BJ (cell line): ENCODE measurements at regions not wholly inside any gene's neighbourhood (a gene's known extent, or its start where the extent isn't known, plus 50 kb on each side); places are given as distances from the start of the nearest gene placed in this dataset.

Source experiments
- CTCF ChIA-PET: fragments of 350-600 bp; formaldehyde crosslinking; extraction: SDS; loops from one replicate; lab custom pipeline; 2021; ENCODE audit warnings: antibody characterized with exemption, inconsistent platforms; lab: Yijun Ruan, JAX
- POLR2A ChIA-PET: fragments of 300-600 bp; sonication (Branson Sonifier 250); formaldehyde crosslinking; extraction: SDS; loops from one replicate; lab custom pipeline; 2021; ENCODE audit warnings: antibody characterized with exemption; lab: Charles Lee
- DNase-seq: peaks from one replicate; pipeline ENCODE4 v3.0.0-alpha.2; 2011; ENCODE audit warnings: low read depth
- H3K27me3 ChIP-seq: 2 replicates; pipeline ENCODE4 v1.6.0; 2011; ENCODE audit warnings: low read length; ENCODE audit not compliant: control insufficient read depth, insufficient read depth
- H3K36me3 ChIP-seq: 2 replicates; pipeline ENCODE4 v1.5.1; 2011; ENCODE audit warnings: low read length; ENCODE audit not compliant: control insufficient read depth, insufficient read depth
- H3K4me3 ChIP-seq: 2 replicates; pipeline ENCODE4 v1.5.1; 2011; ENCODE audit warnings: low read depth, mild to moderate bottlenecking, control low read depth, low read length
- TF ChIP-seq, protein P1 (sequence below): IDR thresholded peaks from 2 replicates; pipeline ENCODE4 v1.5.1; 2011; ENCODE audit warnings: low read depth, mild to moderate bottlenecking, control low read depth, inconsistent platforms, low read length, moderate library complexity; ENCODE audit not compliant: insufficient read depth

DNA sequence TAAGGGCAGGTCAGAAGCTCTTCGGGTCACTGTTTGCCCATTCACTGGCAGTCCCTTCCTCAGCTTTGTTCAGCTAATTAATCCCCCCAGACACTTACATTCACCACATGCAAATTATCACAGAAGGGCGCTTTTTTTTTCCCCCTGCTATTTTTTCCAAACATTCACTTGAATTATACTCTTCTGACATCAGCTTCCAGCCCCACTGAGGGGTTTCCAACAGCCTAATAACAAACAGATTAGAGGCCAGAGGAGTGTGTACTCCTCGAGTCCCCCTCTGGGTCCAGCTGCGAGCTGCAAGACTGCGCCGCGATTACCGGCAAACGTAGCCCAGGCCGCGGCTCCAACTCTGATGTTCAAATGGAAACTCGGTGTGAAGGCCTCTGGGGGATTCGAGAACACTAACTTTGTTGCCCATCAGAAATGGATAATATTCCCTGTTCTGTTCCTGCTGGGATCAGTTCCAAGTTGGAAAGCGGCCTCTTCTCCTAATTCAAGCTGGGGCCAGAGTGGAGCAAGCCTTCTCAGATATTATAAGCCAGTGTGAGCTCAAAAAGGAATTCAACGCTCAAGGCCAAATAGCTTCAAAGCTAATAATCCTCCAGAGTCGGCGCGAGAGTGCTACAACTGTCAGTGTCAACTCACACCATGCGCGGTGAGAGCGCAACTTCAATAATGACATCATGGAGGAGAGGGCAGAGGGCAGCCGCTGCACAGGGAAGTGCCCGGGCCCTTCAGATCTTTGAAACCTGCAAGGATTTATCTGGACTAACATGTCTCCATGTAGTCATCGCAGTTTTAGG, 560.8 kb downstream of the BNC2 start:
- POLR2A ChIA-PET, result no interaction called here
- CTCF ChIA-PET, result interaction anchor here (0.6 to 1.4 kb wide), 6 partner anchors 9 to 101 kb away, joined by 3 to 6 read pairs (median 3); no protein-coding TSS in a partner anchor

DNA sequence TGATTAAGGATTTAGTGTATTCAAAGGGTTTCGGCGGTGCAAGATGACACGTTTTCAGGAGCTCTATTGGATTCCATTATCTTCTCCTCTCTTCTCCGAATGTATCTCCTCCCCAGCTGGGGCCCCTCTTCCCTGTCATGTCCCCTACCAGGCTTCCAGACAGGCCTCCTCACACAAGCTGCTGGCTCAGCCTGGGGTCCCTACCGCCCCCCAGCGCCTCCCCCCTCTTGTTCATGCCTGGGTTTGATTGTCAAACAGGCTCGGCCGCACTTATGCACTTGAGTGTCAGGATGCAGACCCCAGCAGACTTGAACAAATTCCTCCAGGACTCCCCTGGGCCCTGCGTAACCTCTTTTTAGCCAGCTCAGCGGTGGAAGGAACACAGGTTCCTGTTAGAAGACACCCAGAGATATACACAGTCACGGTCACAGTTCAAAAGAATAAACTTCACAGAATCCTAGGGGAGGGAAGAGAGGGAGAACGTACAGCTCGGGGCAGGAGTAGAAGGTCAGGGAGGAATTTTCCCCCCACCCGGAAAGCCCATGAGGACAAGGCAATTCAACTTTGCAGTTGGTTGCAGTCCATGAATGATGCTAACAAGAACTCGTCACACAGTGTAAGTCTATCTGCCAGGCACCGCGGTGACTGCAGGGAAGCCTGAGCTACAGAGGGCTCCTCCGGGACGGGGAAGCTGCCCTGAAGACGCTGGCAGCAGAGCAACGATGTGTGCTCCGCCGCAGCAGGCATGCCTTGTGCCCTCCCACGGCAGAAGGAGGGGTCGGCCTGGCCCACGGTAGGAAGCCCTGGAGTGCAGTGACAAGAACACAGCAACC, 560.0 kb downstream of the BNC2 start:
- H3K27me3 ChIP-seq, result no peaks in the 10 kb centered on the region
- no peak overlapping the region for H3K4me3 ChIP-seq
- POLR2A ChIA-PET, result no interaction called here
- DNase-seq, result no peak
- H3K36me3 ChIP-seq, result no peaks in the 10 kb centered on the region
- TF ChIP-seq, protein P1, sequence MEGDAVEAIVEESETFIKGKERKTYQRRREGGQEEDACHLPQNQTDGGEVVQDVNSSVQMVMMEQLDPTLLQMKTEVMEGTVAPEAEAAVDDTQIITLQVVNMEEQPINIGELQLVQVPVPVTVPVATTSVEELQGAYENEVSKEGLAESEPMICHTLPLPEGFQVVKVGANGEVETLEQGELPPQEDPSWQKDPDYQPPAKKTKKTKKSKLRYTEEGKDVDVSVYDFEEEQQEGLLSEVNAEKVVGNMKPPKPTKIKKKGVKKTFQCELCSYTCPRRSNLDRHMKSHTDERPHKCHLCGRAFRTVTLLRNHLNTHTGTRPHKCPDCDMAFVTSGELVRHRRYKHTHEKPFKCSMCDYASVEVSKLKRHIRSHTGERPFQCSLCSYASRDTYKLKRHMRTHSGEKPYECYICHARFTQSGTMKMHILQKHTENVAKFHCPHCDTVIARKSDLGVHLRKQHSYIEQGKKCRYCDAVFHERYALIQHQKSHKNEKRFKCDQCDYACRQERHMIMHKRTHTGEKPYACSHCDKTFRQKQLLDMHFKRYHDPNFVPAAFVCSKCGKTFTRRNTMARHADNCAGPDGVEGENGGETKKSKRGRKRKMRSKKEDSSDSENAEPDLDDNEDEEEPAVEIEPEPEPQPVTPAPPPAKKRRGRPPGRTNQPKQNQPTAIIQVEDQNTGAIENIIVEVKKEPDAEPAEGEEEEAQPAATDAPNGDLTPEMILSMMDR, result no peak
- CTCF ChIA-PET, result interaction anchor here (0.6 to 1.2 kb wide), 3 partner anchors 11 to 28 kb away, joined by 3 to 4 read pairs (median 3); no protein-coding TSS in a partner anchor

More for the DNA sequence above, 560.8 kb downstream of the BNC2 start:
- Histone ChIP-seq H3K4me3 (no peak overlapping the region), H3K27me3 (no peaks in the 10 kb centered on the region), H3K36me3 (no peaks in the 10 kb centered on the region)
- TF ChIP-seq, protein P1, result no peak
- no peak for DNase-seq

DNA sequence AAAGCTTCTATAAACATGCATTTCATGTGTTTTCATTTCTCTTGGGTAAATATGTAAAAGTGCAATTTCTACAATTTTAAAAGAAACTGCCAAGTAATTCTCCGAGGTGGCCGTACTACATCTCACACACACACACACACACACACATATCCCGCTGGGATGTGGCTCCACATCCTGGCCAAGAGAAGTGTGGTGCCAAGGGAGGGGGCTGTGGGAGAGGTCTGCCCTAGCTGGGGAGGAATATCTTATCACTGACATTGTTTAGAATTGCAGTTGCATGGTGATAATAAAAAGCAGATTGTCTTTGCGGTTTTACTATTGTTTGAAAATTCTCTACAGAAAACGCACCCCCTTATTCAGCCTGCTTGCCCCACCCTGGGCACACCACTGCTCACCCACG, 558.4 kb downstream of the BNC2 start:
- TF ChIP-seq, protein P1, result no peak
- Histone ChIP-seq H3K4me3 (no peak overlapping the region), H3K36me3 (no peaks in the 10 kb centered on the region), H3K27me3 (no peaks in the 10 kb centered on the region)
- POLR2A ChIA-PET, result interaction anchor here (0.6 kb wide), 1 partner anchor 42 kb away, joined by 3 read pairs; no protein-coding TSS in a partner anchor
- CTCF ChIA-PET, result interaction anchor here (0.6 kb wide), 1 partner anchor 55 kb away, joined by 3 read pairs; no protein-coding TSS in a partner anchor
- no peak for DNase-seq

DNA sequence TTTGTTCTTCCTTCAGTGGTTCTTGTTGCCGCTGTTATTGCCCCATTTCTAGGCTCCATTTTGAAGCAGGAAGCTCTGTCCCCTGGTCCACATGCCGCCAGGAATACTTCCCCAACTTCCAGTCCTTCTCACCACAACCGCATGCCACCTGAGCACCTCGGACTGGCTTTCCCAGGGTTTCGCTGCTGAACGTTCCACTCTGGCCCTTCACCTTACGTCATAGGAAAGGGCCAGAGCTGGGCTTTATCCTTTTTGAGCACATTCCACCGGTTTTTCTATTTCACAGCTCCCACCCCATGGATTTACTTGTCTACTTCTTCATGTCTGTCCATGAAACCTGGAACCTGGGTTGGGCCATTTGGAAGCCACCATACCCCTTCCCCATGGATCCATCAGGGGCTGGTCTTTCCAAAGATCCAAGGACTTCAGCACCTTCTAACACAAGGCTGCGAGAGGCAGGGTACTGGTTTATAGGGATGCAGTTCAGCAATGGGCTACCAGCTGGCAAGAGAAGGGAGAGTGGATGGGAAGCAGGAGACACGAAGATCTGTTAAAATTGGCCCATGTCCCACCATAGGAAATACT, 557.4 kb downstream of the BNC2 start:
- DNase-seq, result no peak
- no peaks in the 10 kb centered on the region for H3K36me3 ChIP-seq
- POLR2A ChIA-PET, result no interaction called here
- CTCF ChIA-PET, result no interaction called here
- TF ChIP-seq, protein P1, result no peak
- H3K4me3 ChIP-seq, result no peak overlapping the region
- no peaks in the 10 kb centered on the region for H3K27me3 ChIP-seq

DNA sequence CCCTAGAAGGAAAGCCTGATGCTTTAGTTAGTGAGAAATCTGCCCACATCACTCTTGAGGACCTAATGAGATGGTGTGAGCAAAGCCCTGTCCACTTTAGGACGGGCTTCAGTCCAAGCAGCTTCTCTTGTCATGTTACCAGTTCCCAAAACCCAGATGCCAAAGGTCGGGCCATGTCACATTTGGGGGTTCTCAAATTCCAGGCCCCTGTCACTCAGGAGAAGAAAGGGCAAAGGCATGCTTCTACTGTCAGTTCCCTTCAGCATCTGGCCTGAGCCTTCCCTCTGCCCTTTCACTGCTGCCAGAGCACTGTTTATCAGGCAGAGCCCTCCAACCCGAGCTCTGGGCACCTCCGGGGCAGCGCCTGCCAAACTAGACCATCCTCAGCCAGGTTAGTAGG, 556.0 kb downstream of the BNC2 start:
- no peaks in the 10 kb centered on the region for H3K36me3 ChIP-seq
- no peak for DNase-seq
- CTCF ChIA-PET, result interaction anchor here (1.2 kb wide), 1 partner anchor 13 kb away, joined by 4 read pairs; no protein-coding TSS in a partner anchor
- TF ChIP-seq, protein P1, result no peak
- no peaks in the 10 kb centered on the region for H3K27me3 ChIP-seq
- no peak overlapping the region for H3K4me3 ChIP-seq
- POLR2A ChIA-PET, result no interaction called here
